ENCODE measurements at regions not wholly inside any gene's neighbourhood (a gene's known extent, or its start where the extent isn't known, plus 50 kb on each side); places are given as distances from the start of the nearest gene placed in this dataset.

DNA sequence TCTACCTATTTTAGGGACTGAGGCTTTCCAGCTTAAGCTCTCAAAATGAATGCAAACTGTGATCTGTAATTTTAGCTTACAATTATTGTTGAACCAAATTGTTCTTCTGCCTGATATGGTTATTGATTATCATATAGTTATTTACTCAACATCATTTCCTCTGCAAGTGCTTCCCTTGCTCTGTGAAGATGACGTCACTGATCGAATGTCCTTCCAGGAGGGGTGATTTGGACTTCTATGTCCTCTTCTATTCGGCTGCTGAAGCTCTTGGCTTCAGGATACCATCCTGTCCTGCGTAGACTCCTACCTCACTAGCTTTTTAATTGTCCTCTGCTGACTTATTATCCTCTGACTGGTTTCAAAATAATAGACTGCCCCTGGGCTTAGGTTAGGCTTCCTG is 137.4 kb upstream of the LARGE1 start:
- FAIRE-seq (no peak), DNase-seq (ENCODE audit: insufficient read length) (no peak)
- TF ChIP-seq TAF1 (IDR thresholded peaks at IDR 0.05; ENCODE audit: borderline replicate concordance, low read depth, low read length): no peak
- TF ChIP-seq POLR2A (IDR thresholded peaks at IDR 0.05; ENCODE audit: low read depth, low read length): no peak
- no peak for TF ChIP-seq POLR2AphosphoS5 (IDR thresholded peaks at IDR 0.05; ENCODE audit: low read depth, low read length)

GRCh38 chr22:34064696-34065095 is 144.4 kb upstream of the LARGE1 start:
- DNase-seq (ENCODE audit: insufficient read length) (no peak), FAIRE-seq (no peak)
- TF ChIP-seq TAF1 (IDR thresholded peaks at IDR 0.05; ENCODE audit: borderline replicate concordance, low read depth, low read length) (no peak), POLR2AphosphoS5 (IDR thresholded peaks at IDR 0.05; ENCODE audit: low read depth, low read length) (no peak), POLR2A (IDR thresholded peaks at IDR 0.05; ENCODE audit: low read depth, low read length) (no peak)

- no peak for FAIRE-seq
- no peak for TF ChIP-seq POLR2AphosphoS5 (IDR thresholded peaks at IDR 0.05; ENCODE audit: low read depth, low read length)
- TF ChIP-seq TAF1 (IDR thresholded peaks at IDR 0.05; ENCODE audit: borderline replicate concordance, low read depth, low read length): no peak
- no peak for DNase-seq (ENCODE audit: insufficient read length)
These were observed 146.8 kb upstream of the LARGE1 start for GRCh38 chr22:34067031-34067430.

DNA sequence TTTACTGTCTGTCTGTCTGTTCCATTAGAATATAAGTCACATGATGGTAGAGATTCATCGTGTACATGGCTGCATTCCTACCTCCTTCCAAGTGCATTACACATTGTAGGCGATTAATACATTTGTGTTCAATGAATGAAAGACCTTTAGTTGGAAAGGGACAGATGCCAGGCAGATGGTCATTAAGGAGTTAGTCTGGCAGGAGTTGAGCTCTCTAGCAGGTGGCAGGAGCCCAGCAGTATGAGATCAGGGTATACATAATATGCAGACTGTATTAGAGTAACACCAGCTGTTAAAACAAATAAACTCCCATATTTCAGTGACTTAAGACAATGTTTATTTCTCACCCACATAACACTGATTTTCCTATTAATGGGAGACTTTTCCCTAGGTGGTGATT is 147.7 kb upstream of the LARGE1 start:
- FAIRE-seq (no peak), DNase-seq (ENCODE audit: insufficient read length) (no peak)
- TF ChIP-seq POLR2A (IDR thresholded peaks at IDR 0.05; ENCODE audit: low read depth, low read length) (no peak), TAF1 (IDR thresholded peaks at IDR 0.05; ENCODE audit: borderline replicate concordance, low read depth, low read length) (no peak), POLR2AphosphoS5 (IDR thresholded peaks at IDR 0.05; ENCODE audit: low read depth, low read length) (no peak)

- no peak for TF ChIP-seq POLR2AphosphoS5 (IDR thresholded peaks at IDR 0.05; ENCODE audit: low read depth, low read length)
- TF ChIP-seq TAF1 (IDR thresholded peaks at IDR 0.05; ENCODE audit: borderline replicate concordance, low read depth, low read length): no peak
- TF ChIP-seq POLR2A (IDR thresholded peaks at IDR 0.05; ENCODE audit: low read depth, low read length): no peak
- FAIRE-seq (no peak), DNase-seq (ENCODE audit: insufficient read length) (no peak)
These were observed 149.8 kb upstream of the LARGE1 start for GRCh38 chr22:34070051-34070450.

- no peak for TF ChIP-seq POLR2A (IDR thresholded peaks at IDR 0.05; ENCODE audit: low read depth, low read length)
- TF ChIP-seq POLR2AphosphoS5 (IDR thresholded peaks at IDR 0.05; ENCODE audit: low read depth, low read length): no peak
- no peak for TF ChIP-seq TAF1 (IDR thresholded peaks at IDR 0.05; ENCODE audit: borderline replicate concordance, low read depth, low read length)
- FAIRE-seq (no peak), DNase-seq (ENCODE audit: insufficient read length) (no peak)
These were observed 150.3 kb upstream of the LARGE1 start for GRCh38 chr22:34070531-34070930.

DNA sequence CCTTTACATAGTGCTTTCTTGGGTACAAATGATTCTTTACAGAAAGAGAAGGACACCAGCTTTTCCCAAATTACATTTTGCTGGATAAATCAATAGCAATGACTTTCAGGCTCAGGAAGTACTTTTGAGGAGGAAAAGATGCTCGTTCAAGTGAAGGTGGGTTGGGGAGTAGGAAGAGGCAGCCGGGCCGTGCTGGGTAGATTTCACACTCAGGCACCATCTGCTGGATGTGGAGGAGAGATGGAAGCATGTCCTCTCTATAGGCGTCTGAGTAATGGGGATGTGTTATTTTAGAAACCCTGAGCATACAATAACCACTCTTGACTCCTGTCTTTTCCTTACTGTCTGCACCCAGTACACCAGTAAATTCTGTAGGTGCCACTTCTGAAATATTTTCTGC is 152.3 kb upstream of the LARGE1 start:
- DNase-seq (ENCODE audit: insufficient read length): no peak
- FAIRE-seq: no peak
- TF ChIP-seq POLR2A (IDR thresholded peaks at IDR 0.05; ENCODE audit: low read depth, low read length) (no peak), TAF1 (IDR thresholded peaks at IDR 0.05; ENCODE audit: borderline replicate concordance, low read depth, low read length) (no peak), POLR2AphosphoS5 (IDR thresholded peaks at IDR 0.05; ENCODE audit: low read depth, low read length) (no peak)

GRCh38 chr22:34080433-34080832 is 160.2 kb upstream of the LARGE1 start:
- DNase-seq (ENCODE audit: insufficient read length) (no peak), FAIRE-seq (no peak)
- TF ChIP-seq TAF1 (IDR thresholded peaks at IDR 0.05; ENCODE audit: borderline replicate concordance, low read depth, low read length) (no peak), POLR2AphosphoS5 (IDR thresholded peaks at IDR 0.05; ENCODE audit: low read depth, low read length) (no peak), POLR2A (IDR thresholded peaks at IDR 0.05; ENCODE audit: low read depth, low read length) (no peak)

DNA sequence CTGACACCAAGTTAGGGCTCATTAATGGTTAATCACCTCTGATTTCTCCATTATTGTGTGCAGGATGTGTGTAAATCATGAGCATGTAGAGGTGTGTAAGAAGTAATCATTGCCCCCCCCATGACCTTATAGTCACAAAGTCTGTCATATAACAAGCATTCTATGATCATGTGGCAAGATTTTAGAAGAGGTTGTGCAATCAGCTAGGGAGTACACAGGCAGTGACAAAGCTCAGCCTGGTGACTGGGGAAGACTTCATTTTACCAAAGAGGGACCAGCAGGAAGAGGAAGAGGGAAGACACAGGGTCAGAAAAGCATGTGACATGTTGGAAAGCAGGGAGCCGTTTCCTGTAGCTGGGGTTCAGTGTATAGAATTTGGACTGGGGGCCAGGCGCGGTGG is 176.5 kb upstream of the LARGE1 start:
- DNase-seq (ENCODE audit: insufficient read length): no peak
- FAIRE-seq: no peak
- TF ChIP-seq POLR2AphosphoS5 (IDR thresholded peaks at IDR 0.05; ENCODE audit: low read depth, low read length): no peak
- no peak for TF ChIP-seq TAF1 (IDR thresholded peaks at IDR 0.05; ENCODE audit: borderline replicate concordance, low read depth, low read length)

GRCh38 chr22:34099278-34099677 is 179.0 kb upstream of the LARGE1 start:
- TF ChIP-seq POLR2AphosphoS5 (IDR thresholded peaks at IDR 0.05; ENCODE audit: low read depth, low read length) (no peak), TAF1 (IDR thresholded peaks at IDR 0.05; ENCODE audit: borderline replicate concordance, low read depth, low read length) (no peak), POLR2A (IDR thresholded peaks at IDR 0.05; ENCODE audit: low read depth, low read length) (no peak)
- FAIRE-seq: no peak
- DNase-seq (ENCODE audit: insufficient read length): no peak

DNA sequence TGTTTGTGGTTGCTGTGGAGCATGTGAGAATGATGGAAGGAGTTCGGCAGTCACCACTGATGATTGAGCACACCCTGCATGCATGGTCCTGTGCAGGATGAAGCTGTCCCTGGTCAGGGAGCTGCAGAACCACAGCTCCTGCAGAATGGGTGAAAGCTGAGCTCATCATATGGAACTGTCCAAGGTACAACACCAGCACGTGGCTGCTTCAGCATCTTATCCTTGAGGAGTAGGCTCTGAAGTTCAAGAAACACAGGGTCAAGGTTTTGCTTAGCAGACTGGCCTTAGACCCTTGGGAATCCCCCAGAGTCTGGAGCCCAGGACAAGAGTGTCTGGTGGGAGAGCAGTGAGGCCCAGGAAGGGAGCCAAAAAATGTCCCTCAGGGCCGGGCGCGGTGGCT is 182.4 kb upstream of the LARGE1 start:
- TF ChIP-seq TAF1 (IDR thresholded peaks at IDR 0.05; ENCODE audit: borderline replicate concordance, low read depth, low read length) (no peak), POLR2AphosphoS5 (IDR thresholded peaks at IDR 0.05; ENCODE audit: low read depth, low read length) (no peak), POLR2A (IDR thresholded peaks at IDR 0.05; ENCODE audit: low read depth, low read length) (no peak)
- DNase-seq (ENCODE audit: insufficient read length): no peak
- FAIRE-seq: no peak

DNA sequence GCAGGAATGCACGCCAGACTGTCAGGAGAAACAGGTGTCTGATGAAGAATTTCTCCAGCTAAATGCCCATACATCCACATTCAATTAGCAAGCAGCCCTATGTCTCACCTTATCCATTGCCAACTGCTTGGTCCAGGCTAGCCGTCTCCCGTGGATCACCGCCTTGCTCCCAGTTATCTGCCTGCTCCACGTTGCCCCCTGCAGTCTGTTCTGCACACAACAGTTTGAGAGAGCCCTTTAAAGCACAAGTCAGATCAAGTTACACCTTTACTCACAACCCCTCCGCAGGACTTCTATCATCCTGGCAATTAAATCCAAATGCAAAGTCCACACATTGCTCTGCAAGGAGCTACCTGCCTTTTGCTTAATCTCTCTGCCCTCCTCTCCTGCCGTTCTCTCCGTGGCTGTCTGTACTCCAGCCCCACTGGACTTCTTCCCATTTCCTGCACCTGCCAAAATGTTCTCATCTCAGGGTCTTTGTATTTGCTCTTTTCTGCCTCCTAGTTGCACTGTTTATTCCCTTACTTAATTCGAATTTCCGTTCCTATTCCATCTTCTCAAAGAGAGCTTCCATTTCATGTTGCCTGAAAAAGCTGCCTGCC is 185.3 kb upstream of the LARGE1 start:
- no peak for TF ChIP-seq POLR2A (IDR thresholded peaks at IDR 0.05; ENCODE audit: low read depth, low read length)
- TF ChIP-seq POLR2AphosphoS5 (IDR thresholded peaks at IDR 0.05; ENCODE audit: low read depth, low read length): no peak
- no peak for TF ChIP-seq TAF1 (IDR thresholded peaks at IDR 0.05; ENCODE audit: borderline replicate concordance, low read depth, low read length)
- FAIRE-seq (no peak), DNase-seq (ENCODE audit: insufficient read length) (no peak)

- DNase-seq (ENCODE audit: insufficient read length): no peak
- TF ChIP-seq TAF1 (IDR thresholded peaks at IDR 0.05; ENCODE audit: borderline replicate concordance, low read depth, low read length) (no peak), POLR2AphosphoS5 (IDR thresholded peaks at IDR 0.05; ENCODE audit: low read depth, low read length) (no peak), POLR2A (IDR thresholded peaks at IDR 0.05; ENCODE audit: low read depth, low read length) (no peak)
- FAIRE-seq: no peak
These were observed 187.9 kb upstream of the LARGE1 start for GRCh38 chr22:34108168-34108567.

Measured in GM12892 (cell line).